ENCODE measurements at regions not wholly inside any gene's neighbourhood (a gene's known extent, or its start where the extent isn't known, plus 50 kb on each side); places are given as distances from the start of the nearest gene placed in this dataset.

GRCh38 chr5:125720348-125720685, 702.9 kb upstream of the GRAMD2B start:
- WGBS, 4 donors: 76 to 90% (median 78%) methylated on average over 2 of the region's 2 CpGs

GRCh38 chr5:125720721-125721120, 702.5 kb upstream of the GRAMD2B start:
- Histone ChIP-seq H3K4me1 (replicated peaks in 1 of 2) (no peaks in the 10 kb centered on the region), H3K36me3 (replicated peaks in 1 of 2) (no peaks in the 10 kb centered on the region), H3K27ac (no peak overlapping the region), H3K27me3 (no peaks in the 10 kb centered on the region), H3K4me3 (no peak overlapping the region), H3K9me3 (replicated peaks in 1 of 3) (no peaks in the 10 kb centered on the region)
- 81 to 94% (median 92%) methylated on average over 1 of the region's 1 CpG for WGBS, 4 donors
- TF ChIP-seq CTCF (IDR thresholded peaks at IDR 0.05) (no peak), POLR2A (IDR thresholded peaks at IDR 0.05) (no peak)
- intact Hi-C loops (cut with DNase I): no loop called here
- no peak for DNase-seq

More at GRCh38 chr5:125720348-125720685, 702.9 kb upstream of the GRAMD2B start:
- no peaks in the 10 kb centered on the region for H3K4me1 ChIP-seq (replicated peaks in 1 of 2)
- no peaks in the 10 kb centered on the region for H3K36me3 ChIP-seq (replicated peaks in 1 of 2)
- H3K4me3 ChIP-seq: no peak overlapping the region
- no peak overlapping the region for H3K27ac ChIP-seq
- no peak for TF ChIP-seq POLR2A (IDR thresholded peaks at IDR 0.05)
- no peak for TF ChIP-seq CTCF (IDR thresholded peaks at IDR 0.05)
- DNase-seq: no peak
- intact Hi-C loops (cut with DNase I): no loop called here
- H3K9me3 ChIP-seq (replicated peaks in 1 of 3): no peaks in the 10 kb centered on the region
- no peaks in the 10 kb centered on the region for H3K27me3 ChIP-seq

GRCh38 chr5:125722550-125722949, 700.7 kb upstream of the GRAMD2B start:
- intact Hi-C loops (cut with DNase I): no loop called here
- H3K36me3 ChIP-seq (replicated peaks in 1 of 2): no peaks in the 10 kb centered on the region
- WGBS, 4 donors: 67 to 86% (median 78%) methylated on average over 1 of the region's 1 CpG

GRCh38 chr5:125725691-125726090, 697.5 kb upstream of the GRAMD2B start:
- intact Hi-C loops (cut with DNase I): no loop called here

More at GRCh38 chr5:125722550-125722949, 700.7 kb upstream of the GRAMD2B start:
- Histone ChIP-seq H3K4me1 (replicated peaks in 1 of 2) (no peaks in the 10 kb centered on the region), H3K27ac (no peak overlapping the region), H3K27me3 (no peaks in the 10 kb centered on the region), H3K4me3 (no peak overlapping the region), H3K9me3 (replicated peaks in 1 of 3) (no peaks in the 10 kb centered on the region)
- TF ChIP-seq POLR2A (IDR thresholded peaks at IDR 0.05) (no peak), CTCF (IDR thresholded peaks at IDR 0.05) (no peak)
- DNase-seq: no peak

More at GRCh38 chr5:125725691-125726090, 697.5 kb upstream of the GRAMD2B start:
- 38 to 51% (median 47%) methylated on average over 4 of the region's 4 CpGs for WGBS, 4 donors
- peak in 4 of 7 donors; percentile 10 to 35 (median 22) for DNase-seq
- Histone ChIP-seq H3K9me3 (replicated peaks in 1 of 3) (no peaks in the 10 kb centered on the region), H3K27ac (no peak overlapping the region), H3K27me3 (no peaks in the 10 kb centered on the region), H3K4me3 (no peak overlapping the region), H3K4me1 (replicated peaks in 1 of 2) (no peaks in the 10 kb centered on the region), H3K36me3 (replicated peaks in 1 of 2) (no peaks in the 10 kb centered on the region)
- TF ChIP-seq POLR2A (IDR thresholded peaks at IDR 0.05) (no peak), CTCF (IDR thresholded peaks at IDR 0.05) (no peak)
